ENCODE measurements at regions not wholly inside any gene's neighbourhood (a gene's known extent, or its start where the extent isn't known, plus 50 kb on each side); places are given as distances from the start of the nearest gene placed in this dataset.

- TF ChIP-seq CTCF (optimal IDR thresholded peaks at IDR 0.05 in 1 of 3, IDR thresholded peaks at IDR 0.05 in 1 of 3, conservative IDR thresholded peaks at IDR 0.05 in 1 of 3; ENCODE audit: extremely low read depth in 1 of 3, insufficient read depth in 2 of 3, low read length in 3 of 3) (no peak), EZH2 (IDR thresholded peaks at IDR 0.05; ENCODE audit: low read length) (no peak)
These were observed 63.4 kb upstream of the ARHGAP28 start for GRCh38 chr18:6666012-6666685.
